ENCODE measurements at regions not wholly inside any gene's neighbourhood (a gene's known extent, or its start where the extent isn't known, plus 50 kb on each side); places are given as distances from the start of the nearest gene placed in this dataset.

DNA sequence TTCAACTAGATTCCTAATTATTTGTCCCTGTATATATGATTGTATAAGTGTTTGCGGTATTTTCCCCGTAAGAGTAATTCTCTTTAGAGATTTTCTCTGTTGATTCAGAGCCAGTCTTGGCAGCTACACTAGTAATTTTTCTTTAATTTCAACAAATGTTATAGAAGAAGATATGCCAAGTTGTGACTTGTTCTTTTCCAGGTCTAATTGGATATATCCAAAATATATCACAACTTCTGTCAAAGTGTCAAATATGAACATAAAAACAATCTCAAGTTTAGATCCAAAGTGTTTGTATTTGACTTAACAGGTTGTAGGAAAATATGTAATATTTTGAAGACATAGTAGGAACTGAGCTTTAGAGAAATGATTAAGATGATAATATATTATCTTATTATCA lies 733.9 kb upstream of the SLITRK5 start:
- intact Hi-C loops (cut with micrococcal nuclease): no loop called here
- no peaks in the 10 kb centered on the region for H3K36me3 ChIP-seq (ENCODE audit: control insufficient read depth, insufficient read depth, low read length)
- no peaks in the 10 kb centered on the region for H3K36me3 Mint-ChIP-seq
- TF ChIP-seq, protein P1, sequence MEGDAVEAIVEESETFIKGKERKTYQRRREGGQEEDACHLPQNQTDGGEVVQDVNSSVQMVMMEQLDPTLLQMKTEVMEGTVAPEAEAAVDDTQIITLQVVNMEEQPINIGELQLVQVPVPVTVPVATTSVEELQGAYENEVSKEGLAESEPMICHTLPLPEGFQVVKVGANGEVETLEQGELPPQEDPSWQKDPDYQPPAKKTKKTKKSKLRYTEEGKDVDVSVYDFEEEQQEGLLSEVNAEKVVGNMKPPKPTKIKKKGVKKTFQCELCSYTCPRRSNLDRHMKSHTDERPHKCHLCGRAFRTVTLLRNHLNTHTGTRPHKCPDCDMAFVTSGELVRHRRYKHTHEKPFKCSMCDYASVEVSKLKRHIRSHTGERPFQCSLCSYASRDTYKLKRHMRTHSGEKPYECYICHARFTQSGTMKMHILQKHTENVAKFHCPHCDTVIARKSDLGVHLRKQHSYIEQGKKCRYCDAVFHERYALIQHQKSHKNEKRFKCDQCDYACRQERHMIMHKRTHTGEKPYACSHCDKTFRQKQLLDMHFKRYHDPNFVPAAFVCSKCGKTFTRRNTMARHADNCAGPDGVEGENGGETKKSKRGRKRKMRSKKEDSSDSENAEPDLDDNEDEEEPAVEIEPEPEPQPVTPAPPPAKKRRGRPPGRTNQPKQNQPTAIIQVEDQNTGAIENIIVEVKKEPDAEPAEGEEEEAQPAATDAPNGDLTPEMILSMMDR (IDR thresholded peaks at IDR 0.05): no peak
- H3K27ac ChIP-seq (ENCODE audit: low read length): no peak overlapping the region
- DNase-seq (no peak), ATAC-seq (no peak)
- H3K9me3 ChIP-seq (ENCODE audit: control insufficient read depth, insufficient read depth, low read length): no peaks in the 10 kb centered on the region
- no peaks in the 10 kb centered on the region for H3K27me3 ChIP-seq (ENCODE audit: control insufficient read depth, insufficient read depth, low read length)
- H3K4me1 ChIP-seq (ENCODE audit: control insufficient read depth, insufficient read depth, low read length): no peaks in the 10 kb centered on the region
- no peak overlapping the region for H3K4me3 ChIP-seq (ENCODE audit: low read length)
- WGBS (ENCODE audit: insufficient coverage): no CpG with 5 or more reads among the region's 2 CpGs
- no peaks in the 10 kb centered on the region for H3K27me3 Mint-ChIP-seq (ENCODE audit: low read depth in 2 of 2)
- no peak overlapping the region for H3K27ac Mint-ChIP-seq
- H3K4me3 Mint-ChIP-seq: no peak overlapping the region
- H3K4me1 Mint-ChIP-seq: no peaks in the 10 kb centered on the region
- peaks cover 1 to 8% of the 10 kb centered on the region in 2 donors for H3K9me3 Mint-ChIP-seq

DNA sequence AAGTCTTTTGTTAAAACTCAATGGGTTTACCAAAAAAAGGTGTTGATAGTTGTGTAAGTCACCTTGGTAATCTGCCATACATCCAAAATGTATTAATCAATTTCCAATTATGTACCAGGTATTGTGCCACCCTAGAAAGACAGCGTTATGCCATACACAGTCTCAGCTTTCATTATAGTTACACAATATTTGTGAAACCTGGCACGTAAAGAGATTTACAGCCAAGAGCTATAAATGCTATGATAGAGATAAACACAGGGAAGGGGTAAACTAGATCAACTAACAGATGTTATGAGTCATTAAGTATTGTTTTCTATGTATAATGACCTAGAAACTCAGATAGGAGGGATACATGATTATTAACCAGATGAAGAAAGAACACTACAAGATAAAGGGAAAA lies 725.6 kb upstream of the SLITRK5 start:
- peaks cover 5 to 15% of the 10 kb centered on the region in 2 donors for H3K9me3 Mint-ChIP-seq
- WGBS (ENCODE audit: insufficient coverage): 93% methylated on average over 2 of the region's 2 CpGs
- ATAC-seq: no peak

DNA sequence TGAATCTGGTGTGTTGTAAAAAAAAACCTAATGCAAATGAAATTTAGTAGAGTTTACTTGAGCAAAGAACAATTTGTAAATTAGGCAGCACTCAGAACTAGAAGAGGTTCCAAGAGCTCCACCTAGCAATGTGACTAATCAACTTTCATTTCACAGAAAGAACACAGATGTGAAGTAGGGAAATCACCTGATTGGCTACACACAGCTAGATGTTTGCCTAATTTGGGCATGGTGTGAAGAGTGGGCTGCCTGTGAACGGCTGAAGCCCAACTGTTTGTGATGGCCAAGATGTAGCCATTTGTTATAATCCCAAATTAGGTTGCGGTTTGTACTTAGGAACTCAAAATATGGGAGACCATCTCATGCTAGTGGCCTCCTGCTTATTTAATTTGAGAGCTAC lies 724.4 kb upstream of the SLITRK5 start:
- Mint-ChIP-seq H3K27ac (no peak overlapping the region), H3K36me3 (no peaks in the 10 kb centered on the region), H3K4me3 (no peak overlapping the region), H3K9me3 (peaks cover 5 to 13% of the 10 kb centered on the region in 2 donors), H3K4me1 (no peaks in the 10 kb centered on the region), H3K27me3 (ENCODE audit: low read depth in 2 of 2) (no peaks in the 10 kb centered on the region)
- TF ChIP-seq, protein P1 (IDR thresholded peaks at IDR 0.05): no peak
- Histone ChIP-seq H3K9me3 (ENCODE audit: control insufficient read depth, insufficient read depth, low read length) (no peaks in the 10 kb centered on the region), H3K27me3 (ENCODE audit: control insufficient read depth, insufficient read depth, low read length) (no peaks in the 10 kb centered on the region), H3K4me1 (ENCODE audit: control insufficient read depth, insufficient read depth, low read length) (no peaks in the 10 kb centered on the region), H3K36me3 (ENCODE audit: control insufficient read depth, insufficient read depth, low read length) (no peaks in the 10 kb centered on the region), H3K4me3 (ENCODE audit: low read length) (no peak overlapping the region), H3K27ac (ENCODE audit: low read length) (no peak overlapping the region)
- ATAC-seq: no peak
- 85% methylated on average over 2 of the region's 2 CpGs for WGBS (ENCODE audit: insufficient coverage)
- no peak for DNase-seq
- intact Hi-C loops (cut with micrococcal nuclease): no loop called here

More for the DNA sequence above, 725.6 kb upstream of the SLITRK5 start:
- Mint-ChIP-seq H3K4me3 (no peak overlapping the region), H3K27ac (no peak overlapping the region), H3K36me3 (no peaks in the 10 kb centered on the region), H3K27me3 (ENCODE audit: low read depth in 2 of 2) (no peaks in the 10 kb centered on the region), H3K4me1 (no peaks in the 10 kb centered on the region)
- intact Hi-C loops (cut with micrococcal nuclease): no loop called here
- Histone ChIP-seq H3K9me3 (ENCODE audit: control insufficient read depth, insufficient read depth, low read length) (no peaks in the 10 kb centered on the region), H3K27ac (ENCODE audit: low read length) (no peak overlapping the region), H3K4me3 (ENCODE audit: low read length) (no peak overlapping the region), H3K27me3 (ENCODE audit: control insufficient read depth, insufficient read depth, low read length) (no peaks in the 10 kb centered on the region), H3K36me3 (ENCODE audit: control insufficient read depth, insufficient read depth, low read length) (no peaks in the 10 kb centered on the region), H3K4me1 (ENCODE audit: control insufficient read depth, insufficient read depth, low read length) (no peaks in the 10 kb centered on the region)
- TF ChIP-seq, protein P1 (IDR thresholded peaks at IDR 0.05): no peak
- no peak for DNase-seq

DNA sequence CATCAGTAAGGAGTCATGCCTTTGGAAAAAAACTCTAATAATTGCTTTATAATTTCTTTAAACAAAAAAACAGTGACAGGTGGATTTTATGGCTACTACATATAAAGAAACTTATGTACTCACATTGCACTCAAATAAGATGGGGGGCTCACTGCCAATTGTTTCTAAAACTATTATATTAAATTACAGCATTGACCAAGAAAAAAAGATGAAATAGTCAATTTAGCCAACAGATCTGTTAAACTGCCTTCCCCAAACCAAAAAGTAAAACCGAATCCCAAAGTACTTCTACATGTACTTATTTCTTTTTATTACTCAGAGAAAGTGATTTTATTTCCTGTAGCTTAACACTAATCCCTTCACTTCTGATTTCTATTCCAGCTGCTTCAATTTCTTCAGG lies 716.8 kb upstream of the SLITRK5 start:
- Histone ChIP-seq H3K36me3 (ENCODE audit: control insufficient read depth, insufficient read depth, low read length) (no peaks in the 10 kb centered on the region), H3K4me3 (ENCODE audit: low read length) (no peak overlapping the region), H3K9me3 (ENCODE audit: control insufficient read depth, insufficient read depth, low read length) (no peaks in the 10 kb centered on the region), H3K27me3 (ENCODE audit: control insufficient read depth, insufficient read depth, low read length) (no peaks in the 10 kb centered on the region), H3K27ac (ENCODE audit: low read length) (no peak overlapping the region), H3K4me1 (ENCODE audit: control insufficient read depth, insufficient read depth, low read length) (no peaks in the 10 kb centered on the region)
- peaks cover 8 to 13% of the 10 kb centered on the region in 2 donors for H3K9me3 Mint-ChIP-seq
- no peaks in the 10 kb centered on the region for H3K27me3 Mint-ChIP-seq (ENCODE audit: low read depth in 2 of 2)
- DNase-seq: no peak
- no peaks in the 10 kb centered on the region for H3K36me3 Mint-ChIP-seq
- no peaks in the 10 kb centered on the region for H3K4me1 Mint-ChIP-seq
- intact Hi-C loops (cut with micrococcal nuclease): no loop called here
- WGBS (ENCODE audit: insufficient coverage): 100% methylated on average over 1 of the region's 1 CpG
- ATAC-seq: no peak
- H3K4me3 Mint-ChIP-seq: no peak overlapping the region
- TF ChIP-seq, protein P1 (IDR thresholded peaks at IDR 0.05): no peak
- H3K27ac Mint-ChIP-seq: no peak overlapping the region
